GM13977 (cell line): ENCODE measurements at regions not wholly inside any gene's neighbourhood (a gene's known extent, or its start where the extent isn't known, plus 50 kb on each side); places are given as distances from the start of the nearest gene placed in this dataset.

Source experiments
- DNase-seq: peaks from one replicate; pipeline ENCODE4 v3.0.0; 2012; ENCODE audit warnings: low spot score
- CTCF ChIP-seq: IDR thresholded peaks from 2 replicates; pipeline ENCODE4 v1.5.1; 2012; ENCODE audit warnings: mild to moderate bottlenecking, control low read depth; ENCODE audit not compliant: insufficient read depth; ENCODE audit errors: extremely low read depth, missing control alignments
- in situ Hi-C: fragments of 300-500 bp; cut with MboI; formaldehyde crosslinking; loops from one replicate; pipeline ENCODE4 v1.12.0; 2022; ENCODE audit warnings: low sequenced_read_pairs, low pct_unique_long_range_greater_than_20kb, mixed read lengths, inconsistent platforms; ENCODE audit not compliant: unreplicated experiment

DNA sequence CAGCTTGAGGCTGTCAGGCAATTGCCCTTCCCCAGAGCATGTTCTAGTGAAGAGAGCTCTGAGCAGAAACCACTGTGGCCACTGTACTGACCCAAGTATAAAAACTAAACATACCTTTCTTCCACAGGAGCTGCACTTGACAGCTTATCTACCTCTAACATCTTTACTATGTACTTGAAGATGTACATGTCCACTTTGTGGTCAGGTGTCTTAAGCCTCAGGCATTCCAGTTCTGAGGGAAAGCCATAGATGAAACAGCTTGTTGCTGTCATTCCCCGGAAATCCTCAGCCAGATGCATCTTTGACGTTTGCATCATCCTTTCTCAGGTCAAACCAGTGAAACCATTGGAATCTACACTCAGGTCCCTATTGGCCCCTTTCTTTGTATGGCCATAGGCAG lies 70.4 kb downstream of the CHRM3 start:
- in situ Hi-C loops = no loop called here
- DNase-seq = no peak
- TF ChIP-seq CTCF = no peak

GRCh38 chr1:239457491-239458143 lies 71.2 kb downstream of the CHRM3 start:
- in situ Hi-C loops = no loop called here
- no peak for DNase-seq

DNA sequence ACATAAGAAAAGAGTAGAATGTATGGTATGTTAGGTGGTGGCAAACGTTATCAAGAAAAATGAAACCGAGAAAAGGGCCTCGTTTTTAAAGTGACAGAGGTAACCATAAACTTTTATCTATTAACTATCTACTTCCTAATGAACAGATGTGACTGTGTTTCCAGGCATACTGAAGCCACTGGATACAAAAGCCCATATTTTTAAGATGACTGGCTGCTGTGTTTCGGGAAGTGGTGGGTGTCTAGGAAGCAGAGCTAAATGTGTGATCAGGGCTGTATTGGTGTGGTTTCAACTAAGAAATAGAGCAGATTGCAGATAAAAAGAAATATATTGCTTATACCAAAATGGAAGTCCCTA lies 71.8 kb downstream of the CHRM3 start:
- in situ Hi-C loops = no loop called here
- no peak for DNase-seq

More at GRCh38 chr1:239457491-239458143, 71.2 kb downstream of the CHRM3 start:
- no peak for TF ChIP-seq CTCF

DNA sequence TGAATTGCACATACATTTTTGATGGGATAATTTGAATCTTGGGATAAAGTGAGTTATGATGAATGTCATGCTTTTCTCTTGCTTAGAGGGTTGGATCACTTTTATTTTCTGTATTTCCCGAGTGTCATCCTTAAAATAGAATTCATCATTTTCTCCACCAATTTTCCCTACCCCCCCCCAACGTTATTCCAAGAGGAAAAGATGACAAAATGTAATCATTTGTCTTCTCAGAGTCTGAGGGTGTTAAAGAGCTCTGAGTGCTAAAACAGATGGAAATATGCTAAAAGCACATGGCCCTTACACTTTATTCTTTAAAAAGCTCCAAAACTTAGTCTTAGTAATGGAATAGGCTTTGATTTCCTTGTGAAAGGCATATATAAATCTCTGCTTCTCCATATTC lies 81.4 kb downstream of the CHRM3 start:
- in situ Hi-C loops = no loop called here
- no peak for DNase-seq
- no peak for TF ChIP-seq CTCF

More for the DNA sequence above, 71.8 kb downstream of the CHRM3 start:
- TF ChIP-seq CTCF = no peak

- in situ Hi-C loops = no loop called here
- no peak for TF ChIP-seq CTCF
- DNase-seq = no peak
Measured at GRCh38 chr1:239478069-239478468, 91.7 kb downstream of the CHRM3 start.

GRCh38 chr1:239483391-239483790 lies 97.0 kb downstream of the CHRM3 start:
- DNase-seq = no peak
- no peak for TF ChIP-seq CTCF
- in situ Hi-C loops = no loop called here

DNA sequence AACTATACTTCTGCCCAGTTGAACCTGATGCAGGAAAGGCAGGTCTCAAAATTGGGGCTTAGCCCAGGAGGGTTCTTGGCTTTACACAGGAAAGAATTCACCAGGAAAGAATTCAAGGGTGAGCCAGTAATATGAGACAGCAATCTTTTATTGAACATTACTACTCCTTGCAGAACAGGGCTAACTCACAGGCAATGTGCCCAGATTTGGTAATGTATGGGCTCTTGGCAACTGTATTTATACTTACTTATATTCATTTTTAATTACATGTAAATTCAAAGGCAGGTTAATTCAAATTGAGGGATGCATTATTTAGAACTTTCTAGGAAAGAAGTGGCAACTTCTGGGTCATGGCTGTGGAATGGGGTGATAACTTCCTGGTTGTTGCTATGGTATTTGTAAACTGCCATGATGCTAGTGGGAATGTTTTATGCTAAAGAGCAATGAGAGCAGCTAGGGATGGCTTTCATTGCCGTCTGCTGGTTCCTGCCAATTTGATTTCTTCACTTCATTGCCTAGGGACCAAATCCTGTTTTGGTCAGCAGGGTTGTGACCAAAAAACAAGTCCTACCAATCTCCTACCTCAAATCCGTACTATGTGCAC lies 107.5 kb downstream of the CHRM3 start:
- in situ Hi-C loops = no loop called here
- no peak for DNase-seq
- TF ChIP-seq CTCF = no peak
